Mucosa of stomach (tissue), 1 donor: ENCODE measurements at regions not wholly inside any gene's neighbourhood (a gene's known extent, or its start where the extent isn't known, plus 50 kb on each side); places are given as distances from the start of the nearest gene placed in this dataset.

Source experiments
- H3K27me3 ChIP-seq: one replicate; pipeline ENCODE4 v1.7.0; 2013; ENCODE audit warnings: mild to moderate bottlenecking, low read length; ENCODE audit not compliant: control insufficient read depth, insufficient read depth
- H3K36me3 ChIP-seq: one replicate; pipeline ENCODE4 v1.7.0; 2013; ENCODE audit warnings: low read length; ENCODE audit not compliant: control insufficient read depth, insufficient read depth
- H3K4me1 ChIP-seq: one replicate; pipeline ENCODE4 v1.7.0; 2013; ENCODE audit warnings: mild to moderate bottlenecking, low read length; ENCODE audit not compliant: control insufficient read depth, insufficient read depth
- H3K4me3 ChIP-seq: one replicate; pipeline ENCODE4 v1.7.0; 2013; ENCODE audit warnings: low read length
- H3K9ac ChIP-seq: one replicate; pipeline ENCODE4 v1.7.0; 2013; ENCODE audit warnings: mild to moderate bottlenecking, low read length, moderate library complexity
- H3K9me3 ChIP-seq: one replicate; pipeline ENCODE4 v1.7.0; 2013; ENCODE audit warnings: mild to moderate bottlenecking, low read length, moderate library complexity; ENCODE audit not compliant: control insufficient read depth
- donor health status: Pancreatic carcinoma.

DNA sequence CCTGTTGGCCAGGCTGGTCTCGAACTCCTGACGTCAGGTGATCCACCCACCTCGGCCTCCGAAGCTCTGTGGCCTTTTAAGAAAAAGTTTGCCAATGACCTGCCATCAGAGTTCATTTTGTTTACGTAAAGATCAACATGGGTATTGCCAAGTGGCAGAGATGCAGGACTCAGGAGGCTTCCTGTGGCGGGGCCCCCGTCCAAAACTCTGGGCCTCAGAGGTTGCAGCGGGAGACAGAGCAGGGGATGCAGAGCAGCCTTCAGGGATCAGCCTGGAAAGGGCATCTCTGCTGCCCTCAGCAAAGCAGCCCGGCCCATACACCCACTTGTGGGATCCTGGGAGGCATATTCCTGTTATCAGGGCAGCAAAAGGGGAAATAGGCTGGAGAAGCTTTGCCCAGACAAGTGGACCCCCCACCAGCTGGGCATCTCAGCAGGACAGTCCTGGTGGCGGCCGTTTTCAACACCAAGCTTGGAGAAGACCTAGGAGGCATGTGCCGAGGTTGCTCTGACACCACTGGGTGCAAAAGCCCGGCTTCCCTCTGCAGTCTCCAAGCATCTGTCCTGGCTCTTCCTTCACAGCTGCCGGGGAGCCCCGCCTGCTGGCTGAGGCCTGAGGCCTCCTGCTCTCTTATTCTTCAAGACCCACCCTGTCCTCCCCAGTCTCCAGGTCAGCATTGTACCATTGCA is 1152.4 kb downstream of the BRD1 start:
- H3K4me3 ChIP-seq = no peak overlapping the region

DNA sequence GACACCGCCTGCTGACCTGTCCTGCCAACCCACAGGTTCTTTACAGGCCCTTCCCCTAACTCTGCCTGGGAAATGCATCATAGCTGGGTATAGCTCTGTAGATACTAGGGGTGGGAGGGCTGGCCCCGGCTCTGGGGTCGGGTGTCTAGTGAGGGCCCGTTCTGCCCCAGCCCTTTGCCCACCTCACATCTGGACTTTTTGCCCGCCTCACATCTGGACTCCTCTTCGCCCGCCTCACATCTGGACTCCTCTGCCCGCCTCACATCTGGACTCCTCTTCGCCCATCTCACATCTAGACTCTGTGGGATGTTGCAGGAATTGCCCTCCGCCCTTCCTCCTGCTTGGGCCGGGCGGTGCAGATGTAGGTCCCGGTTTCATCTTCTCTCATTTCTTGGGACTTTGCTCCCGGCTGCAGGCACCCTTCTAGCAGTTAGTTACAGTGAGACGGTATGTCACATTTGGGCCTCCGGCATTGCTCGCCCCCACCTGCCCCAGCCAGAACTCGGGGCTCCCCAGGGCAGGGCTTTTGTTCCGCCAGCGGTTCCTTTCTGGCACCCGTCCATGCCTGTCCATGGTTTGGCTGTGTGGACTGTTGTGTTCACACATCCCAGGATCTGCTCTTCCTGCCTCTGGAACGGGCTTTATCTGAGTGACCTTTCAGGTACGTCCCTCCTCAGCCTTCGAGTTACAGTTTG is 1153.7 kb downstream of the BRD1 start:
- no peaks in the 10 kb centered on the region for H3K9me3 ChIP-seq

More for the DNA sequence above, 1152.4 kb downstream of the BRD1 start:
- Histone ChIP-seq H3K27me3 (no peaks in the 10 kb centered on the region), H3K4me1 (no peaks in the 10 kb centered on the region), H3K9me3 (no peaks in the 10 kb centered on the region), H3K36me3 (no peaks in the 10 kb centered on the region), H3K9ac (no peak overlapping the region)

DNA sequence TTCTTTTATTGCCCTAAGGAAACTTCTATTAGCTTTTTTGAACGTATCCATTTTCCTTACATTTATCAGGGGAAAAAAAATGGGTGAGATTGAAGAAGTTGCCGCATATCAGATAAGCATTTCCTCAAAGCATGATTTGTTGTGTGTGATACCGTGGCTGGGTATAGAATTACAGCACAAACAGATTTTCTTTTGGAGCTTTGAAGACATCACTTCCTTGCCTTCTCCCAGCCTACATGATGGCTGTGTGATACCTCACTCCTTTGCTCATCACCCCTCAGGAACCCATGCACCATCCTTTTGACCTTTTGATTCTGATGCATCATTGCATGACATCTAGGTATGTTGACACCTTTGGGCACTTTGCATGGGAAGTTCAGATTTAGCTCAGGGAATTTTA is 1155.3 kb downstream of the BRD1 start:
- no peaks in the 10 kb centered on the region for H3K36me3 ChIP-seq
- H3K4me1 ChIP-seq = no peaks in the 10 kb centered on the region
- no peak overlapping the region for H3K4me3 ChIP-seq
- no peaks in the 10 kb centered on the region for H3K9me3 ChIP-seq
- H3K9ac ChIP-seq = no peak overlapping the region
- H3K27me3 ChIP-seq = no peaks in the 10 kb centered on the region

More for the DNA sequence above, 1153.7 kb downstream of the BRD1 start:
- no peaks in the 10 kb centered on the region for H3K27me3 ChIP-seq
- H3K4me3 ChIP-seq = no peak overlapping the region
- no peak overlapping the region for H3K9ac ChIP-seq
- H3K4me1 ChIP-seq = no peaks in the 10 kb centered on the region
- no peaks in the 10 kb centered on the region for H3K36me3 ChIP-seq

DNA sequence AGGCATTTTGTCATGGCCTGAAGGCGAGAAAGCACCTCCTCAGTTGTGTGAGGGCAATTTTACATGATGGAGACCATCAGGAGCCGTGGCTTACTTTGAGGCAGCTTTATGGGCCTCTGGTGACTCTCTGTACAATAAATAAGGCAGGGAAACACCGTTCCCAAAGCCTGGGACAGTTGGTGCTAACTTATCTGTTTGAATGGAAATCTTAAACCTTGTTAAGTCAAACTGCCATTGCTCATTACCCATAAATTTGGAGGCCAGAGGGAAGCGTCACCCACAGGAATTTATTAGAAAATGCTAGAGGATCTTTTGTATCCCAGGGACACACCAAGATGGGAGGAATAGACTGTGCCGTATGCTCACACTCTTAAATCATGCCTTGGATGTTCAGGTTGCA is 1156.9 kb downstream of the BRD1 start:
- no peaks in the 10 kb centered on the region for H3K9me3 ChIP-seq
- H3K9ac ChIP-seq = no peak overlapping the region
- no peak overlapping the region for H3K4me3 ChIP-seq
- no peaks in the 10 kb centered on the region for H3K36me3 ChIP-seq
- no peaks in the 10 kb centered on the region for H3K4me1 ChIP-seq
- no peaks in the 10 kb centered on the region for H3K27me3 ChIP-seq

DNA sequence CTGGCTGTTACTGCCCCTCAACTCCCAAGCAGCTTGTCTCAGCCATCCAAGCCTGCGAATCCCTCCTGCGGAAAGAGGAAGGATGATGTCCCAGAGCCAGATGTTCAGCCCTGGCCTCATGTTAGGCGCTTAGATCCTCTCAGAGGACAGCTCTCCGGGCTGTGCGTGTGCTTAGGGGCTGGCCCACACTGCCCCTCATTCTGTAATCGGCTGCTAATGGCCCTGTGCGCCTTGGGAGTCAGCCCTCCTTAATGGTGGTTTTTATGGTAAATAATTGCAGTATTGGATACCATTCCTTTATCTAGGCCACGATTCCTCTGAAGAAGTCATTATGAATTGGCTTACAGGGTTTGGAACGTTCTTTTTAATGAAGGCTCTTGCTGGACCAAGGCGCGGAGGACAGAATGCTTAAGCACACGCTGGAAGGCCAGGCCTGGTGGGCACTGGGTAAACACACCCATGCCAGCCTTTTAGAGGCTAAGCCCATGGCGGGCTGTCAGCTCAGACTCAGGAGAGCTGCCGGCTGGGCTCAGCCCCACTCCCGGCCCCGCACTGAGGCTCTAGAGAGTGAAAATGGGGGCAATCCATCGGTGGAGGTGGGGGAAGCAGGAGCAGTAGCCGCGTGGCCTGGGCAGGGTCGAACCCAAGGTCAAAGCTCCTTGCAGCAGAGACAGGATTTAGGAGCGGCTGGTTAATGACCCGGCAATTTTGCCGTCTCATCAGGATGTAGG is 1157.5 kb downstream of the BRD1 start:
- Histone ChIP-seq H3K36me3 (no peaks in the 10 kb centered on the region), H3K9me3 (no peaks in the 10 kb centered on the region), H3K27me3 (no peaks in the 10 kb centered on the region), H3K4me3 (no peak overlapping the region), H3K4me1 (no peaks in the 10 kb centered on the region), H3K9ac (no peak overlapping the region)

DNA sequence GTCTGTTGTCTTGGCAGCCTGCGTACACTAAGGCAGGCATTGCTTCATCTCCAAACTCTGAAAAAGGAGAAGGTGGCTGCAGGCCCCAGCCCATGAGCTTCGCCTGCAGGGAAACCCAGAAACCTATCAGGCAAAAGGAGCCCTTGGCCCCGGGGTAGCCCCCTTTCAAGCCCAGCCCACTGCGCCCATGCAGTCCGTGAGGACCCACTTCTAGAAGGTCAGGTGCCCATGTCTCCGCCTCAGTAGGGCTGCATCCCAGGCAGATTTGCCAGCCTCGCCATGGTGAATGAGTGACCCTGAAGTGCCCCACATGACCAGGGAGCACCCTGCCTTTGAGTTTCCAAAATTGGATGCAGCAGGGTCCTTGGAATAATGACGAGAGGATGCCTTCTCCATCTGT is 1158.4 kb downstream of the BRD1 start:
- no peaks in the 10 kb centered on the region for H3K36me3 ChIP-seq
- no peaks in the 10 kb centered on the region for H3K9me3 ChIP-seq
- H3K9ac ChIP-seq = no peak overlapping the region
- H3K4me3 ChIP-seq = no peak overlapping the region
- H3K27me3 ChIP-seq = no peaks in the 10 kb centered on the region
- no peaks in the 10 kb centered on the region for H3K4me1 ChIP-seq

DNA sequence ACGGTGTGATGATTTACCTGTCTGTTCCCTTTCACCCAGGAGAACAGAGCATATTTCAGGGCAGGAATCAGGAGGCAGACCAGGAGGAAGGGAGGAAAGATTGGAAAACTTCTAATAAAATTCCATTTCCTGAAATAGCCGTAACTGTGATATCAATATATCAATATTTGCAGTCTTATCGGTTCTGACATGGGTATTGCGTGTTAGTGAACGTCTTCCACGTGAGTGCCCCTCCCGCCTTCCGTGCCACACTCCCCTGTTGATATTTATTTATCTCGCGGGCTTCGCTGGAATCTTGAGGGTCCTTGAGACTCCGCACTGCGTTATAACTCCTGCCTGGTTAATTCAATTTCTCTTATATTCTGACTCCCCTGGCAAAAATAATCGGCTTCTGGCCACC is 1160.4 kb downstream of the BRD1 start:
- Histone ChIP-seq H3K4me3 (no peak overlapping the region), H3K9me3 (no peaks in the 10 kb centered on the region), H3K9ac (no peak overlapping the region), H3K4me1 (no peaks in the 10 kb centered on the region), H3K27me3 (no peaks in the 10 kb centered on the region), H3K36me3 (no peaks in the 10 kb centered on the region)

DNA sequence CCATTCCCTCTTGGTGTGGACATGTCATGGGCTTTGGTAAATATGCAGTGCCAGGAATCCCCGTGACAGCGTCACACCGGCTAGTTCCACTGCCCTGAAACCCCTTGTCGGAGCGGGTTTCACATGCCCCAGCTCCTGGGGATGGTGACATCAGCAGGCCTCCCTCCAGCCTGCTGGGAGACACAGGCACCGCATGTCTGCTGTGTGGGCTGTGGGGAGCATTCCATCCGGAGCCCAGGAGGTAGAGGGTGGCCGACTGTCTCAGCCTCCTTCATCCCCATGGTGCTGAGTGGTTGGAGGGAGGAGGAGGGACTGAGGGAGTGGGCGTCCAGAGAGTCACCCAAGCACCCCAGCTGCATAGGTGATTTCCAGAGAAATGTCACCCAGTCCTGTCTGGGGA is 1161.1 kb downstream of the BRD1 start:
- no peak overlapping the region for H3K9ac ChIP-seq
- H3K36me3 ChIP-seq = no peaks in the 10 kb centered on the region
- no peaks in the 10 kb centered on the region for H3K27me3 ChIP-seq
- no peak overlapping the region for H3K4me3 ChIP-seq
- H3K9me3 ChIP-seq = no peaks in the 10 kb centered on the region
- no peaks in the 10 kb centered on the region for H3K4me1 ChIP-seq

DNA sequence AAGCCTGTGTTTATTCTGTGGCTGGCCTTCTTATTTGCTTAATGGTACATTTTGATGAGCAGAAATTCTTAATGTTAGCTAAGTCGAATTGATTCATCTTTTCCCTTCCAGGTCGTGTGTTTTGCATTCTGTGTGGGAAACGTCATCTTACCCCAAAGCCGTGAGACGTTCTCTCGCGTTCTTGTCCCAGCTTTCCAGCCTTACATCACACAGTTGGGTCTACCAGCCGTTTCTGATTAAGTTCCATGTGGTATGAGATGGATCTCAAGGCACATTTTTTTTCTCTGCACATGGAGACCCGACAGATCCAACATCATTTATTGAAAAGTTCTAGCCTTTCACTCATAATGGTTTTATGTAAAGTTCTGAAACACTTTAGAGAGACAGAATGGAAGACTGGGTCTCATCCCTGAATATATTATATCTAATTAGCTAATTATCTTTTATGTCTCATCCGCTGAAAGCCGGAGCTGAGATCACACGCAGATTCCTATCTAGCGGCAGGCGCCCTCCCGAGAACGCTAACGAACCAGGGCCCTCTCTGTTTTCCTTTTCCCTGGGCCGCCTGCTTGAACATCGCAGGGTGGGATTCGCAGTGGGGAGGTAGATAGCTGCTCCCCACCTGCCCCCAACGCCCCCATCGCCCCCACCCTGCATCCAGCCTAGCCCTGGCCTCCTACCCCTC is 1162.2 kb downstream of the BRD1 start:
- H3K9ac ChIP-seq = no peak overlapping the region
- H3K27me3 ChIP-seq = no peaks in the 10 kb centered on the region
- no peak overlapping the region for H3K4me3 ChIP-seq
- H3K9me3 ChIP-seq = no peaks in the 10 kb centered on the region
- no peaks in the 10 kb centered on the region for H3K4me1 ChIP-seq
- H3K36me3 ChIP-seq = no peaks in the 10 kb centered on the region

DNA sequence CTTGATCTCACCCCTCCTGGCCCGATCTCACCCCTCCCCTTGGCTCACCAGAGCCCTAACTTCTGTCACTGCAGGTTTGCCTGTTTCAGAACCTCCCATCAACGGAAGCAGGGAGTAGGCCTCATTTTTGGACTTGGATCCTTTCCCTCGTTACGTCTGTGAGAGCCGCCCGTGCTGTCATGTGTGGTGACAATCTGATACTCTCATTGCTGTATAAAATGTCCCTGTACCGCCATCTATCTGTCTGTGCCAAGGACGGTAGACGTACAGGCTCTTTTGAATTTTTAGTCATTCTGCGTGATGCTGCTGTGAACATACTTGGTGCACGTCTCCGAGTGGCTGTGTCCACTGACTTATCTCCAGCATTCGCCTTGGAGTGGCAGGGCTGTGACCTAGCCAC is 1163.1 kb downstream of the BRD1 start:
- Histone ChIP-seq H3K9me3 (no peaks in the 10 kb centered on the region), H3K27me3 (no peaks in the 10 kb centered on the region), H3K4me3 (no peak overlapping the region), H3K9ac (no peak overlapping the region), H3K36me3 (no peaks in the 10 kb centered on the region), H3K4me1 (no peaks in the 10 kb centered on the region)

DNA sequence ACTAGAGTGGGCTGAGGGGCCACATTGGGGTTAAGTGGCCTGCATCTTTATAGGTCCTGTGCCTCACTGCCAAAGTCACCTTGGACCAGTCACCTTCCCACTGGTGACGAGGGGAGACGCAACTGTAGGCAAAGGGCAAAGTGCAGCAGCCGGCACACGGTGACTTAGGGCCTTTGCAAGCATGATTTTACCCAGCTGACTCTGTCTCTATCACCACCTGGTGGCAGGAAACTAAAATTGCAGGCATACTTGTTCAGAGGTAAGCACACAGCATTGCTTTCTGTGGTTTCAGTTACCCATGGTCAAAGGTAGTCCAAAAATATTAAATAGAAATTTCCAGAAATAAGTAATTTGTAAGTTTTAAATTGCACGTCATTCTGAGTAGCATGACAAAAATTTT is 1164.4 kb downstream of the BRD1 start:
- Histone ChIP-seq H3K9me3 (no peaks in the 10 kb centered on the region), H3K4me1 (no peaks in the 10 kb centered on the region), H3K9ac (no peak overlapping the region), H3K27me3 (no peaks in the 10 kb centered on the region), H3K36me3 (no peaks in the 10 kb centered on the region), H3K4me3 (no peak overlapping the region)
